ENCODE measurements at regions not wholly inside any gene's neighbourhood (a gene's known extent, or its start where the extent isn't known, plus 50 kb on each side); places are given as distances from the start of the nearest gene placed in this dataset.

GRCh38 chr14:101049511-101049910, 146.0 kb upstream of the RTL1 start:
- no peak for DNase-seq
- ATAC-seq (ENCODE audit: insufficient read depth, low read depth), result no peak
- Histone ChIP-seq H3K4me2 (ENCODE audit: insufficient read depth, low read length) (no peak overlapping the region), H2AFZ (ENCODE audit: low read depth, low read length) (no peak overlapping the region), H3K36me3 (ENCODE audit: insufficient read depth, low read length) (no peaks in the 10 kb centered on the region), H3K4me1 (ENCODE audit: insufficient read depth, low read length) (no peaks in the 10 kb centered on the region), H3K9ac (ENCODE audit: low read depth, low read length) (no peak overlapping the region), H3K79me2 (ENCODE audit: insufficient read depth, low read length) (no peaks in the 10 kb centered on the region), H3K9me3 (ENCODE audit: insufficient read depth, low read length, severe bottlenecking) (peaks cover 3% of the 10 kb centered on the region), H3K27ac (ENCODE audit: low read length) (no peak overlapping the region), H3K27me3 (ENCODE audit: insufficient read depth, low read length, poor library complexity) (no peaks in the 10 kb centered on the region), H3K4me3 (ENCODE audit: low read depth in 1 of 2, low read length in 2 of 2) (no peak overlapping the region), H4K20me1 (ENCODE audit: insufficient read depth, low read length) (no peaks in the 10 kb centered on the region)
- TF ChIP-seq EZH2 (IDR thresholded peaks at IDR 0.05; ENCODE audit: borderline replicate concordance, low read depth, low read length, severe bottlenecking), result no peak
- TF ChIP-seq, protein P1, sequence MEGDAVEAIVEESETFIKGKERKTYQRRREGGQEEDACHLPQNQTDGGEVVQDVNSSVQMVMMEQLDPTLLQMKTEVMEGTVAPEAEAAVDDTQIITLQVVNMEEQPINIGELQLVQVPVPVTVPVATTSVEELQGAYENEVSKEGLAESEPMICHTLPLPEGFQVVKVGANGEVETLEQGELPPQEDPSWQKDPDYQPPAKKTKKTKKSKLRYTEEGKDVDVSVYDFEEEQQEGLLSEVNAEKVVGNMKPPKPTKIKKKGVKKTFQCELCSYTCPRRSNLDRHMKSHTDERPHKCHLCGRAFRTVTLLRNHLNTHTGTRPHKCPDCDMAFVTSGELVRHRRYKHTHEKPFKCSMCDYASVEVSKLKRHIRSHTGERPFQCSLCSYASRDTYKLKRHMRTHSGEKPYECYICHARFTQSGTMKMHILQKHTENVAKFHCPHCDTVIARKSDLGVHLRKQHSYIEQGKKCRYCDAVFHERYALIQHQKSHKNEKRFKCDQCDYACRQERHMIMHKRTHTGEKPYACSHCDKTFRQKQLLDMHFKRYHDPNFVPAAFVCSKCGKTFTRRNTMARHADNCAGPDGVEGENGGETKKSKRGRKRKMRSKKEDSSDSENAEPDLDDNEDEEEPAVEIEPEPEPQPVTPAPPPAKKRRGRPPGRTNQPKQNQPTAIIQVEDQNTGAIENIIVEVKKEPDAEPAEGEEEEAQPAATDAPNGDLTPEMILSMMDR (IDR thresholded peaks at IDR 0.05; ENCODE audit: borderline replicate concordance, extremely low read depth, low read length, poor library complexity, severe bottlenecking), result no peak

DNA sequence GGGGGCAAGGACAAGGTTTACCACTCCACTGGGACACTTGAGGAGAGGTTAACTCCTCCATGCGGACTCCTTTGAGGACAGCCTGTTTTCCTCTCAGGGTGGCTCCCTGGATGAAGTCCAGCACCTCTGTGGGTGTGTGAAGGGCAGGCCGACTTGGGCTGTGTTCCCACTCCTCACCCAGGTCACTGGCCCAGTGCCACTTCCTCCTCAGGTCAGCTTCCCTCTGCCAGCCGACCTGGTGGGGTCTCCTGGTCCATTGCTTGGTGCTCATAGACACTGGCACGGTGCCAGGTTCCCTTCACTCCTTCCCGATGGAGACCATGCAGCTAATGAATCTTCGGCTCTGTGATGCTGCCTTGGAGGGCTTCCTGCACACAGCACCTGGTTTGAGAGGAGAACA, 146.4 kb upstream of the RTL1 start:
- H3K9ac ChIP-seq (ENCODE audit: low read depth, low read length), result no peak overlapping the region
- no peak overlapping the region for H3K27ac ChIP-seq (ENCODE audit: low read length)
- no peaks in the 10 kb centered on the region for H3K4me1 ChIP-seq (ENCODE audit: insufficient read depth, low read length)
- ATAC-seq (ENCODE audit: insufficient read depth, low read depth) (no peak), DNase-seq (no peak)
- H3K9me3 ChIP-seq (ENCODE audit: insufficient read depth, low read length, severe bottlenecking), result peaks cover 3% of the 10 kb centered on the region
- H3K79me2 ChIP-seq (ENCODE audit: insufficient read depth, low read length), result no peaks in the 10 kb centered on the region
- no peak overlapping the region for H3K4me2 ChIP-seq (ENCODE audit: insufficient read depth, low read length)
- TF ChIP-seq, protein P1 (IDR thresholded peaks at IDR 0.05; ENCODE audit: borderline replicate concordance, extremely low read depth, low read length, poor library complexity, severe bottlenecking), result no peak
- TF ChIP-seq EZH2 (IDR thresholded peaks at IDR 0.05; ENCODE audit: borderline replicate concordance, low read depth, low read length, severe bottlenecking), result no peak
- H3K27me3 ChIP-seq (ENCODE audit: insufficient read depth, low read length, poor library complexity), result no peaks in the 10 kb centered on the region
- no peak overlapping the region for H3K4me3 ChIP-seq (ENCODE audit: low read depth in 1 of 2, low read length in 2 of 2)
- no peaks in the 10 kb centered on the region for H3K36me3 ChIP-seq (ENCODE audit: insufficient read depth, low read length)
- H2AFZ ChIP-seq (ENCODE audit: low read depth, low read length), result no peak overlapping the region
- H4K20me1 ChIP-seq (ENCODE audit: insufficient read depth, low read length), result no peaks in the 10 kb centered on the region

- Histone ChIP-seq H3K27me3 (ENCODE audit: insufficient read depth, low read length, poor library complexity) (no peaks in the 10 kb centered on the region), H3K4me1 (ENCODE audit: insufficient read depth, low read length) (peaks cover 4% of the 10 kb centered on the region), H3K79me2 (ENCODE audit: insufficient read depth, low read length) (no peaks in the 10 kb centered on the region), H4K20me1 (ENCODE audit: insufficient read depth, low read length) (no peaks in the 10 kb centered on the region), H3K9me3 (ENCODE audit: insufficient read depth, low read length, severe bottlenecking) (peaks cover 3% of the 10 kb centered on the region), H3K4me3 (ENCODE audit: low read depth in 1 of 2, low read length in 2 of 2) (no peak overlapping the region), H3K9ac (ENCODE audit: low read depth, low read length) (no peak overlapping the region), H3K4me2 (ENCODE audit: insufficient read depth, low read length) (no peak overlapping the region), H3K27ac (ENCODE audit: low read length) (no peak overlapping the region), H3K36me3 (ENCODE audit: insufficient read depth, low read length) (no peaks in the 10 kb centered on the region), H2AFZ (ENCODE audit: low read depth, low read length) (no peak overlapping the region)
- no peak for DNase-seq
- no peak for TF ChIP-seq EZH2 (IDR thresholded peaks at IDR 0.05; ENCODE audit: borderline replicate concordance, low read depth, low read length, severe bottlenecking)
- TF ChIP-seq, protein P1 (IDR thresholded peaks at IDR 0.05; ENCODE audit: borderline replicate concordance, extremely low read depth, low read length, poor library complexity, severe bottlenecking), result no peak
- no peak for ATAC-seq (ENCODE audit: insufficient read depth, low read depth)
These were observed 147.5 kb upstream of the RTL1 start for GRCh38 chr14:101050901-101051490.
